ENCODE measurements at regions not wholly inside any gene's neighbourhood (a gene's known extent, or its start where the extent isn't known, plus 50 kb on each side); places are given as distances from the start of the nearest gene placed in this dataset.
A peak's percentile ranks its signal among the peaks of the same experiment; 100 is the strongest.

- DNase-seq (ENCODE audit: low read depth in 2 of 2) = no peak
Observed at GRCh38 chr3:187951452-187952190, 202.3 kb upstream of the LPP start.

- no peak for DNase-seq (ENCODE audit: low read depth in 2 of 2)
Observed at GRCh38 chr3:187952849-187953248, 201.1 kb upstream of the LPP start.

- DNase-seq (ENCODE audit: low read depth in 2 of 2) = no peak
Observed at GRCh38 chr3:187954516-187954872, 199.5 kb upstream of the LPP start.

GRCh38 chr3:187954873-187955586, 198.9 kb upstream of the LPP start:
- DNase-seq (ENCODE audit: low read depth in 2 of 2) = no peak

GRCh38 chr3:187955587-187955952, 198.4 kb upstream of the LPP start:
- no peak for DNase-seq (ENCODE audit: low read depth in 2 of 2)

GRCh38 chr3:187957165-187957581, 196.8 kb upstream of the LPP start:
- DNase-seq (ENCODE audit: low read depth in 2 of 2) = no peak

GRCh38 chr3:187957582-187957981, 196.4 kb upstream of the LPP start:
- DNase-seq (ENCODE audit: low read depth in 2 of 2) = no peak

GRCh38 chr3:187958432-187959003, 195.4 kb upstream of the LPP start:
- peak in 1 of 2 donors; percentile 33 for DNase-seq (ENCODE audit: low read depth in 2 of 2)

- DNase-seq (ENCODE audit: low read depth in 2 of 2) = no peak
Observed at GRCh38 chr3:187960820-187961219, 193.1 kb upstream of the LPP start.

GRCh38 chr3:187961366-187961765, 192.6 kb upstream of the LPP start:
- no peak for DNase-seq (ENCODE audit: low read depth in 2 of 2)

- DNase-seq (ENCODE audit: low read depth in 2 of 2) = no peak
Observed at GRCh38 chr3:187963003-187963676, 190.8 kb upstream of the LPP start.

GRCh38 chr3:187963677-187964385, 190.1 kb upstream of the LPP start:
- DNase-seq (ENCODE audit: low read depth in 2 of 2) = no peak

GRCh38 chr3:187964760-187965159, 189.2 kb upstream of the LPP start:
- no peak for DNase-seq (ENCODE audit: low read depth in 2 of 2)

GRCh38 chr3:187966096-187966495, 187.9 kb upstream of the LPP start:
- no peak for DNase-seq (ENCODE audit: low read depth in 2 of 2)

- DNase-seq (ENCODE audit: low read depth in 2 of 2) = no peak
Observed at GRCh38 chr3:187966636-187967406, 187.1 kb upstream of the LPP start.

GRCh38 chr3:187967993-187968392, 186.0 kb upstream of the LPP start:
- DNase-seq (ENCODE audit: low read depth in 2 of 2) = no peak

GRCh38 chr3:187968883-187969580, 184.9 kb upstream of the LPP start:
- no peak for DNase-seq (ENCODE audit: low read depth in 2 of 2)

- DNase-seq (ENCODE audit: low read depth in 2 of 2) = no peak
Observed at GRCh38 chr3:187969581-187969950, 184.4 kb upstream of the LPP start.

GRCh38 chr3:187970106-187970505, 183.9 kb upstream of the LPP start:
- no peak for DNase-seq (ENCODE audit: low read depth in 2 of 2)

GRCh38 chr3:187971629-187972028, 182.3 kb upstream of the LPP start:
- DNase-seq (ENCODE audit: low read depth in 2 of 2) = no peak

GRCh38 chr3:187972454-187972853, 181.5 kb upstream of the LPP start:
- no peak for DNase-seq (ENCODE audit: low read depth in 2 of 2)
